GM23338 (cell line): ENCODE measurements at regions not wholly inside any gene's neighbourhood (a gene's known extent, or its start where the extent isn't known, plus 50 kb on each side); places are given as distances from the start of the nearest gene placed in this dataset.

Experiments
- CREB1 ChIP-seq: fragments of 250-450 bp; sonication (Bioruptor Pico); IDR thresholded peaks from 2 replicates; pipeline ENCODE4 v1.5.0; 2020; ENCODE audit warnings: low read depth, mild to moderate bottlenecking, moderate library complexity
- CTCF ChIP-seq, 2 experiments: fragments of 200-600 bp in 1 of 2; sonication (generic) in 1 of 2; conservative IDR thresholded peaks; 2 replicates each; pipeline versions ENCODE4 v1.5.1 to v1.6.1; 2016 to 2017; ENCODE audit warnings: antibody characterized with exemption in 2 of 2, low read depth in 2 of 2, mild to moderate bottlenecking in 2 of 2, moderate library complexity in 1 of 2
- EZH2 ChIP-seq: fragments of 200-600 bp; sonication (generic); IDR thresholded peaks from one replicate; pipeline ENCODE4 v1.8.0; 2017; ENCODE audit warnings: antibody characterized with exemption, mild to moderate bottlenecking, low read depth; ENCODE audit not compliant: unreplicated experiment
- EZH2phosphoT487 ChIP-seq: fragments of 200-600 bp; sonication (generic); IDR thresholded peaks from one replicate; pipeline ENCODE4 v1.8.1; 2018; ENCODE audit warnings: antibody characterized with exemption; ENCODE audit not compliant: unreplicated experiment
- JUNB ChIP-seq: IDR thresholded peaks from one replicate; pipeline ENCODE4 v1.6.1; 2016; ENCODE audit warnings: antibody characterized with exemption; ENCODE audit not compliant: unreplicated experiment
- NANOG ChIP-seq: IDR thresholded peaks from 2 replicates; pipeline ENCODE4 v1.6.1; 2016; ENCODE audit warnings: antibody characterized with exemption, borderline replicate concordance
- POLR2AphosphoS5 ChIP-seq: IDR thresholded peaks from 2 replicates; pipeline ENCODE4 v1.6.1; 2016; ENCODE audit warnings: antibody characterized with exemption, low read depth
- REST ChIP-seq: IDR thresholded peaks from one replicate; pipeline ENCODE4 v1.6.1; 2018; ENCODE audit warnings: antibody characterized with exemption; ENCODE audit not compliant: unreplicated experiment
- STAT1 ChIP-seq: IDR thresholded peaks from one replicate; pipeline ENCODE4 v1.6.1; 2016; ENCODE audit warnings: antibody characterized with exemption; ENCODE audit not compliant: unreplicated experiment
- ZNF114 ChIP-seq: fragments of 250-450 bp; sonication (Bioruptor Pico); IDR thresholded peaks from 2 replicates; pipeline ENCODE4 v1.5.0; 2020; ENCODE audit warnings: mild to moderate bottlenecking, moderate library complexity
- ZNF331 ChIP-seq: fragments of 250-450 bp; sonication (Bioruptor Pico); IDR thresholded peaks from 2 replicates; pipeline ENCODE4 v1.5.0; 2020; ENCODE audit warnings: low read depth, mild to moderate bottlenecking, moderate library complexity
- TF ChIP-seq, protein P1 (sequence below): IDR thresholded peaks from 2 replicates; pipeline ENCODE4 v1.6.1; 2016; ENCODE audit warnings: antibody characterized with exemption
- TF ChIP-seq, protein P2 (sequence below): fragments of 250-450 bp; sonication (Bioruptor Pico); IDR thresholded peaks from 2 replicates; pipeline ENCODE4 v1.5.0; 2020; ENCODE audit warnings: mild to moderate bottlenecking, moderate library complexity

DNA sequence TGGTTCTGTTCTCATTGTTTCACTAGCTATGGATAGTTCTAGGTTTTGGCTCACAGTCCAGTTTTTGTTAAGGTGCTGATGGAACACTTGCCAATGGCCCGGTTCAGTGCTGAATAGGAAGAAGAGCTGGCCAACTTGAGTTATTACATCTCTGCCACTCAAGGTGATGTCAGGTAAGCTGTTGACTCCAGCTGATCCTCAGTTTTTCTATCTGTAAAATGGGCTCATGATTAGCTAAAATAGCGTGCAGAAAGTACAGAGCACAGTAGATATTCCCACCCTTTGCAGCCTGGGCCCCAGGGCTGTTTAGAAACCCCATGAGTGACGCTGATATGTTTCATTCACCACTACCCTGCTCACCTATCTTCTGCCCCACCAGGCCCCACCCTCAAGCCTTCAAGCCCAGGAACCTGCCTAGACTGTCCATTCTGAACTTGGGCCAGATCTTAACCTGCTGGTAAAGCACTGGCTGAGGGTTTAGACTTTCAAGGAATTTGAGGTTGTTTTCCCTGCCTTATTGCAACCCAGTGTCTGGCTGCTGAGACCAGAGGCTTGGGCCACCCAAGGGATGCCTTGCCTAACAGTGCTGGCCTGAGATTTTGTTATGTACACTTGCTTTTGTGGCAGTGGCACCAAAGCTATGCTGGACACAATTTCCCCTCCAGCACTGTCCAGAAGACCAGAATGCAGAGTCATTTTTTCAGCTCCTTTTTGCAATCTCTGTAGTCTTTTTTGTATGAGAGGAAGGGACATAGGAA lies 378.2 kb upstream of the ZMIZ1 start:
- no peak for TF ChIP-seq EZH2
- TF ChIP-seq POLR2AphosphoS5 = no peak
- TF ChIP-seq CTCF (conservative IDR thresholded peaks at IDR 0.05; ENCODE audit: low read depth in 2 of 2) = no peak
- TF ChIP-seq REST = no peak
- TF ChIP-seq CREB1 (CRISPR knock-in tag) = no peak
- TF ChIP-seq, protein P1, sequence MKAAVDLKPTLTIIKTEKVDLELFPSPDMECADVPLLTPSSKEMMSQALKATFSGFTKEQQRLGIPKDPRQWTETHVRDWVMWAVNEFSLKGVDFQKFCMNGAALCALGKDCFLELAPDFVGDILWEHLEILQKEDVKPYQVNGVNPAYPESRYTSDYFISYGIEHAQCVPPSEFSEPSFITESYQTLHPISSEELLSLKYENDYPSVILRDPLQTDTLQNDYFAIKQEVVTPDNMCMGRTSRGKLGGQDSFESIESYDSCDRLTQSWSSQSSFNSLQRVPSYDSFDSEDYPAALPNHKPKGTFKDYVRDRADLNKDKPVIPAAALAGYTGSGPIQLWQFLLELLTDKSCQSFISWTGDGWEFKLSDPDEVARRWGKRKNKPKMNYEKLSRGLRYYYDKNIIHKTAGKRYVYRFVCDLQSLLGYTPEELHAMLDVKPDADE = no peak
- TF ChIP-seq NANOG = no peak
- TF ChIP-seq ZNF114 (CRISPR knock-in tag) = no peak
- TF ChIP-seq EZH2phosphoT487 = no peak
- TF ChIP-seq STAT1 = no peak
- TF ChIP-seq JUNB = no peak
- TF ChIP-seq ZNF331 (CRISPR knock-in tag) = no peak
- TF ChIP-seq, protein P2, sequence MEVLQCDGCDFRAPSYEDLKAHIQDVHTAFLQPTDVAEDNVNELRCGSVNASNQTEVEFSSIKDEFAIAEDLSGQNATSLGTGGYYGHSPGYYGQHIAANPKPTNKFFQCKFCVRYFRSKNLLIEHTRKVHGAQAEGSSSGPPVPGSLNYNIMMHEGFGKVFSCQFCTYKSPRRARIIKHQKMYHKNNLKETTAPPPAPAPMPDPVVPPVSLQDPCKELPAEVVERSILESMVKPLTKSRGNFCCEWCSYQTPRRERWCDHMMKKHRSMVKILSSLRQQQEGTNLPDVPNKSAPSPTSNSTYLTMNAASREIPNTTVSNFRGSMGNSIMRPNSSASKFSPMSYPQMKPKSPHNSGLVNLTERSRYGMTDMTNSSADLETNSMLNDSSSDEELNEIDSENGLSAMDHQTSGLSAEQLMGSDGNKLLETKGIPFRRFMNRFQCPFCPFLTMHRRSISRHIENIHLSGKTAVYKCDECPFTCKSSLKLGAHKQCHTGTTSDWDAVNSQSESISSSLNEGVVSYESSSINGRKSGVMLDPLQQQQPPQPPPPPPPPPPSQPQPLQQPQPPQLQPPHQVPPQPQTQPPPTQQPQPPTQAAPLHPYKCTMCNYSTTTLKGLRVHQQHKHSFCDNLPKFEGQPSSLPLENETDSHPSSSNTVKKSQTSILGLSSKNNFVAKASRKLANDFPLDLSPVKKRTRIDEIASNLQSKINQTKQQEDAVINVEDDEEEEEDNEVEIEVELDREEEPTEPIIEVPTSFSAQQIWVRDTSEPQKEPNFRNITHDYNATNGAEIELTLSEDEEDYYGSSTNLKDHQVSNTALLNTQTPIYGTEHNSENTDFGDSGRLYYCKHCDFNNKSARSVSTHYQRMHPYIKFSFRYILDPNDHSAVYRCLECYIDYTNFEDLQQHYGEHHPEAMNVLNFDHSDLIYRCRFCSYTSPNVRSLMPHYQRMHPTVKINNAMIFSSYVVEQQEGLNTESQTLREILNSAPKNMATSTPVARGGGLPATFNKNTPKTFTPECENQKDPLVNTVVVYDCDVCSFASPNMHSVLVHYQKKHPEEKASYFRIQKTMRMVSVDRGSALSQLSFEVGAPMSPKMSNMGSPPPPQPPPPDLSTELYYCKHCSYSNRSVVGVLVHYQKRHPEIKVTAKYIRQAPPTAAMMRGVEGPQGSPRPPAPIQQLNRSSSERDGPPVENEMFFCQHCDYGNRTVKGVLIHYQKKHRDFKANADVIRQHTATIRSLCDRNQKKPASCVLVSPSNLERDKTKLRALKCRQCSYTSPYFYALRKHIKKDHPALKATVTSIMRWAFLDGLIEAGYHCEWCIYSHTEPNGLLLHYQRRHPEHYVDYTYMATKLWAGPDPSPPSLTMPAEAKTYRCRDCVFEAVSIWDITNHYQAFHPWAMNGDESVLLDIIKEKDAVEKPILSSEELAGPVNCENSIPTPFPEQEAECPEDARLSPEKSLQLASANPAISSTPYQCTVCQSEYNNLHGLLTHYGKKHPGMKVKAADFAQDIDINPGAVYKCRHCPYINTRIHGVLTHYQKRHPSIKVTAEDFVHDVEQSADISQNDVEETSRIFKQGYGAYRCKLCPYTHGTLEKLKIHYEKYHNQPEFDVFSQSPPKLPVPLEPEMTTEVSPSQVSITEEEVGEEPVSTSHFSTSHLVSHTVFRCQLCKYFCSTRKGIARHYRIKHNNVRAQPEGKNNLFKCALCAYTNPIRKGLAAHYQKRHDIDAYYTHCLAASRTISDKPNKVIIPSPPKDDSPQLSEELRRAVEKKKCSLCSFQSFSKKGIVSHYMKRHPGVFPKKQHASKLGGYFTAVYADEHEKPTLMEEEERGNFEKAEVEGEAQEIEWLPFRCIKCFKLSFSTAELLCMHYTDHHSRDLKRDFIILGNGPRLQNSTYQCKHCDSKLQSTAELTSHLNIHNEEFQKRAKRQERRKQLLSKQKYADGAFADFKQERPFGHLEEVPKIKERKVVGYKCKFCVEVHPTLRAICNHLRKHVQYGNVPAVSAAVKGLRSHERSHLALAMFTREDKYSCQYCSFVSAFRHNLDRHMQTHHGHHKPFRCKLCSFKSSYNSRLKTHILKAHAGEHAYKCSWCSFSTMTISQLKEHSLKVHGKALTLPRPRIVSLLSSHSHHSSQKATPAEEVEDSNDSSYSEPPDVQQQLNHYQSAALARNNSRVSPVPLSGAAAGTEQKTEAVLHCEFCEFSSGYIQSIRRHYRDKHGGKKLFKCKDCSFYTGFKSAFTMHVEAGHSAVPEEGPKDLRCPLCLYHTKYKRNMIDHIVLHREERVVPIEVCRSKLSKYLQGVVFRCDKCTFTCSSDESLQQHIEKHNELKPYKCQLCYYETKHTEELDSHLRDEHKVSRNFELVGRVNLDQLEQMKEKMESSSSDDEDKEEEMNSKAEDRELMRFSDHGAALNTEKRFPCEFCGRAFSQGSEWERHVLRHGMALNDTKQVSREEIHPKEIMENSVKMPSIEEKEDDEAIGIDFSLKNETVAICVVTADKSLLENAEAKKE (CRISPR knock-in tag) = no peak
